IMR-90 (cell line): ENCODE measurements at regions not wholly inside any gene's neighbourhood (a gene's known extent, or its start where the extent isn't known, plus 50 kb on each side); places are given as distances from the start of the nearest gene placed in this dataset.

Experiments used
- ATAC-seq: fragments of 200-7000 bp; cut with Tn5 transposase; 2 replicates; pipeline ENCODE4 v1.9.1; 2020; ENCODE audit warnings: low read depth, mild to moderate bottlenecking, moderate library complexity
- BruUV-seq: library from RNA; stranded (reverse); fragments of 400-500 nt; replicated peaks from 2 replicates; lab custom pipeline; 2021; lab: Mats Ljungman, UMichigan
- CTCF ChIA-PET: fragments of 300-600 bp; formaldehyde crosslinking; extraction: SDS; loops from one replicate; lab custom pipeline; 2021; ENCODE audit warnings: antibody characterized with exemption; lab: Yijun Ruan, JAX
- POLR2A ChIA-PET: fragments of 300-600 bp; sonication (Branson Sonifier 250); formaldehyde crosslinking; loops from one replicate; lab custom pipeline; 2022; ENCODE audit warnings: antibody characterized with exemption; ENCODE audit not compliant: unreplicated experiment; lab: Charles Lee
- DNase-seq: peaks from one replicate; pipeline ENCODE4 v3.0.0; 2013
- H2AFZ ChIP-seq: replicated peaks from 2 replicates; pipeline ENCODE3; 2013; ENCODE audit warnings: low read length, mild to moderate bottlenecking; ENCODE audit not compliant: poor library complexity
- H2AK5ac ChIP-seq: 2 replicates; pipeline ENCODE4 v1.6.1; 2013; ENCODE audit warnings: low read depth, low read length, inconsistent platforms
- H2AK9ac ChIP-seq: replicated peaks from 2 replicates; pipeline ENCODE3; 2013; ENCODE audit warnings: mild to moderate bottlenecking, low read depth, low read length, moderate library complexity; ENCODE audit not compliant: poor library complexity
- H2BK120ac ChIP-seq: 2 replicates; pipeline ENCODE4 v1.6.1; 2013; ENCODE audit warnings: low read depth, low read length, inconsistent platforms
- H2BK15ac ChIP-seq: 3 replicates; pipeline ENCODE4 v1.6.1; 2013; ENCODE audit warnings: low read depth, low read length, inconsistent platforms
- H2BK20ac ChIP-seq: 2 replicates; pipeline ENCODE4 v1.6.1; 2013; ENCODE audit warnings: low read depth, mild to moderate bottlenecking, inconsistent platforms, low read length, moderate library complexity
- H2BK5ac ChIP-seq: 2 replicates; pipeline ENCODE4 v1.6.1; 2013; ENCODE audit warnings: mild to moderate bottlenecking, low read depth, low read length, inconsistent platforms; ENCODE audit not compliant: poor library complexity, severe bottlenecking
- H3K14ac ChIP-seq: replicated peaks from 2 replicates; pipeline ENCODE4 v1.6.1; 2013; ENCODE audit warnings: low read depth, low read length, inconsistent platforms
- H3K18ac ChIP-seq: 2 replicates; pipeline ENCODE4 v1.6.1; 2013; ENCODE audit warnings: low read depth, low read length, control low read depth
- H3K23ac ChIP-seq: 2 replicates; pipeline ENCODE4 v1.6.1; 2013; ENCODE audit warnings: low read depth, low read length, inconsistent platforms
- H3K27ac ChIP-seq: 2 replicates; pipeline ENCODE4 v1.5.1; 2013; ENCODE audit warnings: mild to moderate bottlenecking, control low read depth, low read length; ENCODE audit not compliant: insufficient read depth
- H3K27me3 ChIP-seq: 2 replicates; pipeline ENCODE4 v1.6.1; 2013; ENCODE audit warnings: low read length; ENCODE audit not compliant: control insufficient read depth, insufficient read depth
- H3K36me3 ChIP-seq: 2 replicates; pipeline ENCODE4 v1.6.1; 2013; ENCODE audit warnings: low read length, mixed read lengths; ENCODE audit not compliant: control insufficient read depth, insufficient read depth
- H3K4ac ChIP-seq: 2 replicates; pipeline ENCODE4 v1.6.1; 2013; ENCODE audit warnings: low read depth, low read length, inconsistent platforms
- H3K4me1 ChIP-seq: 2 replicates; pipeline ENCODE4 v1.6.1; 2013; ENCODE audit warnings: low read length, mixed read lengths; ENCODE audit not compliant: control insufficient read depth, insufficient read depth
- H3K4me2 ChIP-seq: 2 replicates; pipeline ENCODE4 v1.6.1; 2013; ENCODE audit warnings: low read depth, mild to moderate bottlenecking, control low read depth, low read length, moderate library complexity
- H3K4me3 ChIP-seq: 2 replicates; pipeline ENCODE4 v1.5.1; 2013; ENCODE audit warnings: low read depth, mild to moderate bottlenecking, control low read depth, low read length, moderate library complexity; ENCODE audit not compliant: insufficient read depth
- H3K56ac ChIP-seq: 2 replicates; pipeline ENCODE4 v1.6.1; 2013; ENCODE audit warnings: low read length, inconsistent platforms; ENCODE audit not compliant: insufficient read depth; ENCODE audit errors: extremely low read depth
- H3K79me1 ChIP-seq, 2 experiments: 2 replicates each; pipeline ENCODE4 v1.6.1; 2013; ENCODE audit warnings: low read length in 2 of 2, inconsistent platforms in 1 of 2, low read depth in 1 of 2
- H3K9ac ChIP-seq: 2 replicates; pipeline ENCODE4 v1.6.1; 2013; ENCODE audit warnings: low read depth, low read length, control low read depth
- H3K9me1 ChIP-seq: 2 replicates; pipeline ENCODE4 v1.6.1; 2013; ENCODE audit warnings: low read length, inconsistent platforms; ENCODE audit not compliant: insufficient read depth
- H3K9me3 ChIP-seq: 2 replicates; pipeline ENCODE4 v1.6.1; 2013; ENCODE audit warnings: low read length; ENCODE audit not compliant: control insufficient read depth, insufficient read depth
- H4K20me1 ChIP-seq: 2 replicates; pipeline ENCODE4 v1.6.1; 2013; ENCODE audit warnings: low read length, inconsistent platforms; ENCODE audit not compliant: insufficient read depth
- H4K5ac ChIP-seq: 2 replicates; pipeline ENCODE4 v1.6.1; 2013; ENCODE audit warnings: mild to moderate bottlenecking, low read depth, low read length, control low read depth
- H4K8ac ChIP-seq, 2 experiments: 2 replicates each; pipeline ENCODE4 v1.6.1; 2013; ENCODE audit warnings: low read depth in 2 of 2, low read length in 2 of 2, control low read depth in 1 of 2, inconsistent platforms in 1 of 2
- H4K91ac ChIP-seq: 2 replicates; pipeline ENCODE4 v1.6.1; 2013; ENCODE audit warnings: low read depth, low read length, inconsistent platforms; ENCODE audit not compliant: insufficient read depth
- BHLHE40 ChIP-seq: fragments of 150-350 bp; IDR thresholded peaks from 2 replicates; pipeline ENCODE4 v1.6.1; 2016; ENCODE audit warnings: mild to moderate bottlenecking, low read depth, low read length
- CTCF ChIP-seq: conservative IDR thresholded peaks from 2 replicates; pipeline ENCODE4 v1.5.1; 2012; ENCODE audit warnings: mild to moderate bottlenecking, low read depth, low read length, improper control_type of control experiment
- ELK1 ChIP-seq: fragments of 150-350 bp; IDR thresholded peaks from 2 replicates; pipeline ENCODE4 v1.6.1; 2016; ENCODE audit warnings: low read depth, mild to moderate bottlenecking, low read length, moderate library complexity, borderline replicate concordance
- FOS ChIP-seq: fragments of 150-350 bp; IDR thresholded peaks from 2 replicates; pipeline ENCODE4 v1.6.1; 2016; ENCODE audit warnings: low read depth, low read length
- MAFK ChIP-seq: IDR thresholded peaks from 2 replicates; pipeline ENCODE4 v1.6.1; 2012; ENCODE audit warnings: low read depth, low read length, improper control_type of control experiment
- NFE2L2 ChIP-seq: fragments of 150-350 bp; IDR thresholded peaks from 2 replicates; pipeline ENCODE4 v1.6.1; 2016; ENCODE audit warnings: low read depth, mild to moderate bottlenecking, low read length
- POLR2A ChIP-seq: IDR thresholded peaks from 2 replicates; pipeline ENCODE4 v1.6.1; 2012; ENCODE audit warnings: mild to moderate bottlenecking, low read depth, low read length
- RCOR1 ChIP-seq: IDR thresholded peaks from 2 replicates; pipeline ENCODE4 v1.6.1; 2012; ENCODE audit warnings: mild to moderate bottlenecking, low read length, improper control_type of control experiment; ENCODE audit not compliant: insufficient replicate concordance
- RFX5 ChIP-seq: IDR thresholded peaks from 2 replicates; pipeline ENCODE4 v1.8.0; 2012; ENCODE audit warnings: low read depth, mild to moderate bottlenecking, low read length, moderate library complexity
- SMC3 ChIP-seq: fragments of 150-350 bp; IDR thresholded peaks from 2 replicates; pipeline ENCODE4 v1.6.1; 2016; ENCODE audit warnings: low read depth, mild to moderate bottlenecking, antibody characterized with exemption, low read length, moderate library complexity
- WGBS, 2 experiments: methylation state at CpG; one replicate each; pipeline versions ENCODE4 v1.1.5 to v1.1.7; 2013; ENCODE audit warnings: missing lambda C conversion rate in 2 of 2; ENCODE audit not compliant: insufficient read length in 1 of 2; ENCODE audit errors: extremely low coverage in 2 of 2; 5-methylcytosine and 5-hydroxymethylcytosine counted together
- dilution Hi-C: fragments of 300-500 bp; cut with HindIII; formaldehyde crosslinking; loops from one replicate; pipeline ENCODE4 v1.14.3; 2018; ENCODE audit warnings: low sequenced_read_pairs; ENCODE audit not compliant: unreplicated experiment
- in situ Hi-C: fragments of 300-500 bp; cut with MboI; formaldehyde crosslinking; loops from 3 replicates; pipeline ENCODE4 v1.14.3; 2019; ENCODE audit warnings: low sequenced_read_pairs, inconsistent platforms, mixed read lengths
- intact Hi-C: fragments of 100-400 bp; cut with micrococcal nuclease; formaldehyde crosslinking; loops from 2 replicates; pipeline ENCODE4 v1.10.0; 2022

GRCh38 chr4:60682901-60683300 is 517.2 kb upstream of the ADGRL3 start:
- Histone ChIP-seq H2BK20ac (peak overlapping the region; percentile 94), H3K4me2 (peak overlapping the region; percentile 77), H3K4me3 (peak overlapping the region; percentile 25), H3K14ac (peak overlapping the region; percentile 97), H3K4me1 (no peaks in the 10 kb centered on the region; the same call in none of the 2 replicates), H4K8ac (peak overlapping the region; percentile 45 to 97), H2BK120ac (peak overlapping the region; percentile 94), H2AFZ (no peak overlapping the region), H3K56ac (peak overlapping the region; percentile 98), H3K9ac (peak overlapping the region; percentile 62), H3K27ac (peak overlapping the region; percentile 92), H2AK9ac (peak overlapping the region; percentile 66), H3K23ac (peak overlapping the region; percentile 95), H4K5ac (peak overlapping the region; percentile 72; the same call in 1 of the 2 replicates), H3K4ac (peak overlapping the region; percentile 92; the same call in 1 of the 2 replicates), H4K20me1 (no peaks in the 10 kb centered on the region), H3K36me3 (no peaks in the 10 kb centered on the region), H4K91ac (peak overlapping the region; percentile 91), H3K9me1 (no peaks in the 10 kb centered on the region), H2BK5ac (peak overlapping the region; percentile 95), H3K9me3 (0 out of 2 replicates have a peak, but pooled peaks cover 2% of the 10 kb centered on the region), H3K79me1 (no peaks in the 10 kb centered on the region), H3K27me3 (no peaks in the 10 kb centered on the region), H2AK5ac (peak overlapping the region; percentile 80), H3K18ac (peak overlapping the region; percentile 83), H2BK15ac (peak overlapping the region; percentile 73; the same call in 2 of the 3 replicates)
- CTCF ChIA-PET, result interaction anchor here (0.6 kb wide), 1 partner anchor 1727 kb away, joined by 3 read pairs; no protein-coding TSS in a partner anchor
- ATAC-seq, result peak; percentile 38
- WGBS, 2 experiments, result no CpG with 5 or more reads among the region's 1 CpG
- dilution Hi-C loops (no loop called here), intact Hi-C loops (no loop called here), in situ Hi-C loops (no loop called here)
- POLR2A ChIA-PET, result interaction anchor here (0.6 kb wide), 1 partner anchor 25 kb away, joined by 3 read pairs; no protein-coding TSS in a partner anchor
- TSS peak; percentile 57 for BruUV-seq
- TF ChIP-seq NFE2L2 (no peak), RCOR1 (no peak), CTCF (no peak), RFX5 (no peak), ELK1 (no peak), SMC3 (no peak), FOS (no peak), MAFK (no peak), POLR2A (no peak), BHLHE40 (no peak)
- DNase-seq, result peak; percentile 79
